Fibroblast of the aortic adventitia (primary cell): ENCODE measurements at regions not wholly inside any gene's neighbourhood (a gene's known extent, or its start where the extent isn't known, plus 50 kb on each side); places are given as distances from the start of the nearest gene placed in this dataset.
A peak's percentile ranks its signal among the peaks of the same experiment; 100 is the strongest.
"Not testable (repeated sequence)": the region's sequence is repeated elsewhere in the genome, so short reads cannot be mapped to it uniquely, and the experiment has no call there.

Source experiments
- DNase-seq: peaks from one replicate; pipeline ENCODE4 v3.0.0-alpha.2; 2010; ENCODE audit warnings: low read depth
- H3K4me3 ChIP-seq: 2 replicates; pipeline ENCODE4 v1.5.1; 2011; ENCODE audit warnings: low read depth, mild to moderate bottlenecking, control low read depth, low read length, moderate library complexity
- TF ChIP-seq, protein P1 (sequence below): IDR thresholded peaks from 2 replicates; pipeline ENCODE4 v1.5.1; 2011; ENCODE audit warnings: mild to moderate bottlenecking, low read length, control low read depth, inconsistent platforms; ENCODE audit not compliant: insufficient read depth

DNA sequence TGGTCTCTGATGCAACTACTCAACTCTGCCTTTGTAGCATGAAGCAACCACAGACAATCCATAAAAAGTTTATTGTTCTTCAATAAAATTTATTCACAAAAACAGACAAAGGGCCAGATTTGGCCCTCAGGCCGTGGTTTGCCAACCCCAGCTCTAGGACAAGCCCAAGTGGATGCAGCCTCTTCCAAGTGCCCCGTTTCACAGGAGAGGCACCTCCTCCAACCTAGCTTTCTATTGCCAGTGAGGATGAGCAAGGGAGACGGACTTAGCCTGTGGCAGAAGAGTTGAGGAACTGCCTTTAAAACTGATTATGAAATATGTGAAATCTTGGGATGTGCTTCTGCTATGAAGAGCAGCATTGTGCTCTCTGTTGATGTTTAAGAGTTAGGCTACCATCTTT is 105.4 kb downstream of the PSMG1 start:
- DNase-seq: no peak
- no peak overlapping the region for H3K4me3 ChIP-seq
- TF ChIP-seq, protein P1, sequence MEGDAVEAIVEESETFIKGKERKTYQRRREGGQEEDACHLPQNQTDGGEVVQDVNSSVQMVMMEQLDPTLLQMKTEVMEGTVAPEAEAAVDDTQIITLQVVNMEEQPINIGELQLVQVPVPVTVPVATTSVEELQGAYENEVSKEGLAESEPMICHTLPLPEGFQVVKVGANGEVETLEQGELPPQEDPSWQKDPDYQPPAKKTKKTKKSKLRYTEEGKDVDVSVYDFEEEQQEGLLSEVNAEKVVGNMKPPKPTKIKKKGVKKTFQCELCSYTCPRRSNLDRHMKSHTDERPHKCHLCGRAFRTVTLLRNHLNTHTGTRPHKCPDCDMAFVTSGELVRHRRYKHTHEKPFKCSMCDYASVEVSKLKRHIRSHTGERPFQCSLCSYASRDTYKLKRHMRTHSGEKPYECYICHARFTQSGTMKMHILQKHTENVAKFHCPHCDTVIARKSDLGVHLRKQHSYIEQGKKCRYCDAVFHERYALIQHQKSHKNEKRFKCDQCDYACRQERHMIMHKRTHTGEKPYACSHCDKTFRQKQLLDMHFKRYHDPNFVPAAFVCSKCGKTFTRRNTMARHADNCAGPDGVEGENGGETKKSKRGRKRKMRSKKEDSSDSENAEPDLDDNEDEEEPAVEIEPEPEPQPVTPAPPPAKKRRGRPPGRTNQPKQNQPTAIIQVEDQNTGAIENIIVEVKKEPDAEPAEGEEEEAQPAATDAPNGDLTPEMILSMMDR: no peak

- TF ChIP-seq, protein P1: no peak
- DNase-seq: no peak
- H3K4me3 ChIP-seq: no peak overlapping the region
Observed at GRCh38 chr21:39074508-39074907, 108.7 kb downstream of the PSMG1 start.

DNA sequence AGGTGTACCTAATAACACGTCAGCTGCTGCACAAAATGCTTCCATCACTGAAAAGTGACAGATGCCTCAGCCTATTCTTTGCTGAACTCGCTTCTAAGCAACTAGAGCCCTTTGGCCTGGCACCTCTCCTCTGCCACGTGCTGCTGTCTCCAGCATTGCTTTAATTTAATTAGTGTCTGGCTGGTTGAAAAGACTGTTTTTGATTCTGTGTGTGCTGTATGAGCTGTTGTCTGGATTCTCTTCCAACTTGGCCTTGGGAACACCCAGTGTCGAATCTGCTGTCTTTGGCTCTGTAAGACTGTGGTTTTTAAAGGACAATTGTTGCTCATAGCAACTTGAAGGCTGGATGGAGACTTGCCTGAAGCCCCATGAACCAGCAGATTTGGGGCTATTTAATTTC is 109.5 kb downstream of the PSMG1 start:
- TF ChIP-seq, protein P1: no peak
- DNase-seq: peak; percentile 80
- H3K4me3 ChIP-seq: no peak overlapping the region

DNA sequence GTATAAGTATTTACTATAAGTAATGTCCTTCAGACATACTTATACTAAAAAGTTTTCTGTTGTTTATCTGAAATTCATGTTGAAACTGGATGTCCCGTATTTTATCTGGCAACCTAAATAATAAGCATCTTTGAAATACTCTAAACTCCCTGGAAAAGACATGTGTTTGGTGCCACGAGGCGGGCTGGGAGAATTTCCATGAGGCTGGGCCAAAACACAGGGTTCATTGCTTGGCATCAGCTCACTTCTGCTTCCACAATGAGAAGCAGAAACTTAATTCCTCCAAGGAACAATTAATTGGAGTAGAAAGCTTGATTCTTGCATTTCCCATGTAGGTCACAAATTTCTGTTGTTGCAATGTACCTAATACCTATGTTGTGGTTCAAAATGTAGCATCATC is 110.2 kb downstream of the PSMG1 start:
- TF ChIP-seq, protein P1: no peak
- DNase-seq: peak; percentile 26
- H3K4me3 ChIP-seq: no peak overlapping the region

- no peak overlapping the region for H3K4me3 ChIP-seq
- no peak for DNase-seq
- TF ChIP-seq, protein P1: no peak
Observed at GRCh38 chr21:39072468-39072867, 110.8 kb downstream of the PSMG1 start.

DNA sequence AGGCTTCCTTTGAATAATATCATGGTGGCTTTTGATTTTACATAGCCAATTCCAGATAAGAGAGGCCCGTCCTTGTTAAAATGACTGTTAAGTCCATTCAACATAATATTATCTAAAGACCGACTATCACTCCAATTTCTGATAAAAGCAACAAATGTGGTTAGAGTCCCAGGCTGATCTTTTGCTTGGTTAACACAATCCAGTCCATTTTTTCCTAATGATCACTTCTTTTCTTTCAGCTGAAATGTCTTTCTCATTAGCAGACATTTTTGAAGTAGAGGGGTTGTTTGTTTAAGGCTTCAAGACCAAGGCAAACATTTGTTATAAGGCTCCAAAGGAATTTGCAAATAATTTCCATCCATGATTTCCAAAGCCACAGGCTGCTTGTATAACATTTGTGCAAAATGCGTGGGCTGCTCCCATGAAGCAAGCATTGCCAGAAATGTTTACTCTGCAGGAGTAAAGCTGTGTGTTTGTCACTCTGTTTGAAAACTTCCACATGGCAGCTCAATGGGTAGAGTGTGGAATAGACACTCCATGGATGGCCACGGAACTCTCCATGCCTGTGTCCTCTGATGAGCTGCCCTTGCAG is 111.5 kb downstream of the PSMG1 start:
- TF ChIP-seq, protein P1: no peak
- DNase-seq: peak; percentile 33
- H3K4me3 ChIP-seq: no peak overlapping the region

DNA sequence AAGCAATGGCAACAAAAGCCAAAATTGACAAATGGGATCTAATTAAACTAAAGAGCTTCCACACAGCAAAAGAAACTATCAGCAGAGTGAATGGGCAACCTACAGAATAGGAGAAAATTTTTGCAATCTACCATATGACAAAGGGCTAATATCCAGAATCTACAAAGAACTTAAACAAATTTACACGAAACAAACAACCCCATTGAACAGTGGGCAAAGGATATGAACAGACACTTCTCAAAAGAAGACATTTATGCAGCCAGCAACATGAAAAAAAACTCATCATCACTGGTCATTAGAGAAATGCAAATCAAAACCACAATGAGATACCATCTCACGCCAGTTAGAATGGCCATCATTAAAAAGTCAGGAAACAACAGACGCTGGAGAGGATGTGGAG is 113.4 kb downstream of the PSMG1 start:
- not testable (repeated sequence) for H3K4me3 ChIP-seq, DNase-seq
